AG04449 (cell line): ENCODE measurements at regions not wholly inside any gene's neighbourhood (a gene's known extent, or its start where the extent isn't known, plus 50 kb on each side); places are given as distances from the start of the nearest gene placed in this dataset.

Experiments
- CTCF ChIA-PET: fragments of 350-600 bp; formaldehyde crosslinking; extraction: SDS; loops from one replicate; lab custom pipeline; 2021; ENCODE audit warnings: antibody characterized with exemption; lab: Yijun Ruan, JAX
- POLR2A ChIA-PET: fragments of 400-600, 350-600 bp; formaldehyde crosslinking; extraction: SDS; loops from one replicate; lab custom pipeline; 2020; ENCODE audit warnings: antibody characterized with exemption, inconsistent platforms; lab: Yijun Ruan, JAX
- DNase-seq: peaks from one replicate; pipeline ENCODE4 v3.0.0-alpha.2; 2010; ENCODE audit warnings: low read depth, low spot score
- H3K4me3 ChIP-seq: 2 replicates; pipeline ENCODE4 v1.5.1; 2011; ENCODE audit warnings: low read depth, mild to moderate bottlenecking, control low read depth, low read length
- CTCF ChIP-seq: IDR thresholded peaks from one replicate; pipeline ENCODE4 v1.5.1; 2011; ENCODE audit warnings: mild to moderate bottlenecking, moderate library complexity, low read length, control low read depth, inconsistent platforms; ENCODE audit not compliant: insufficient read depth; ENCODE audit errors: missing control alignments

- ChIA-PET POLR2A (no interaction called here), CTCF (no interaction called here)
- DNase-seq, result no peak
- TF ChIP-seq CTCF, result no peak
- H3K4me3 ChIP-seq, result no peak overlapping the region
Observed at GRCh38 chr1:235045921-235046601, 82.6 kb downstream of the TOMM20 start.

- no peak for DNase-seq
- CTCF ChIA-PET, result no interaction called here
- TF ChIP-seq CTCF, result no peak
- POLR2A ChIA-PET, result no interaction called here
- H3K4me3 ChIP-seq, result no peak overlapping the region
Observed at GRCh38 chr1:235045034-235045690, 83.5 kb downstream of the TOMM20 start.

- ChIA-PET CTCF (no interaction called here), POLR2A (no interaction called here)
- DNase-seq, result no peak
- no peak overlapping the region for H3K4me3 ChIP-seq
- no peak for TF ChIP-seq CTCF
Observed at GRCh38 chr1:235043234-235043633, 85.4 kb downstream of the TOMM20 start.

- H3K4me3 ChIP-seq, result no peak overlapping the region
- ChIA-PET POLR2A (no interaction called here), CTCF (no interaction called here)
- no peak for DNase-seq
- TF ChIP-seq CTCF, result no peak
Observed at GRCh38 chr1:235038701-235039100, 89.9 kb downstream of the TOMM20 start.

- no peak overlapping the region for H3K4me3 ChIP-seq
- no peak for TF ChIP-seq CTCF
- no peak for DNase-seq
- ChIA-PET POLR2A (no interaction called here), CTCF (no interaction called here)
Observed at GRCh38 chr1:235035928-235036327, 92.7 kb downstream of the TOMM20 start.

- H3K4me3 ChIP-seq, result no peak overlapping the region
- no peak for TF ChIP-seq CTCF
- ChIA-PET CTCF (interaction anchor here (0.6 to 1.5 kb wide), 2 partner anchors 10 to 48 kb away, joined by 3 to 4 read pairs; no protein-coding TSS in a partner anchor), POLR2A (no interaction called here)
- no peak for DNase-seq
Observed at GRCh38 chr1:235030919-235031596, 97.6 kb downstream of the TOMM20 start.
